ENCODE measurements at regions not wholly inside any gene's neighbourhood (a gene's known extent, or its start where the extent isn't known, plus 50 kb on each side); places are given as distances from the start of the nearest gene placed in this dataset.

GRCh38 chr4:175440786-175441185 lies 371.3 kb downstream of the GPM6A start:
- no peaks in the 10 kb centered on the region for H3K36me3 ChIP-seq (ENCODE audit: control insufficient read depth in 2 of 2, insufficient read depth in 1 of 2, low read length in 2 of 2)
- no peak overlapping the region for H3K4me3 ChIP-seq (ENCODE audit: low read depth, low read length)
- CTCF ChIA-PET: no interaction called here
- no peaks in the 10 kb centered on the region for H3K4me1 ChIP-seq (ENCODE audit: control insufficient read depth, insufficient read depth, low read length)
- POLR2A ChIA-PET: no interaction called here
- H3K27ac ChIP-seq (ENCODE audit: extremely low read depth, low read depth, low read length): no peak overlapping the region
- TF ChIP-seq KLF8 (tag by site-specific recombination; IDR thresholded peaks at IDR 0.05): no peak
- no peak for TF ChIP-seq MZF1 (tag by site-specific recombination; IDR thresholded peaks at IDR 0.05; ENCODE audit: borderline replicate concordance)
- TF ChIP-seq TRIM28 (IDR thresholded peaks at IDR 0.05; ENCODE audit: borderline replicate concordance, low read length): no peak
- TF ChIP-seq ZNF132 (tag by site-specific recombination; IDR thresholded peaks at IDR 0.05; ENCODE audit: borderline replicate concordance): no peak
- no peak for TF ChIP-seq ZNF184 (tag by site-specific recombination; IDR thresholded peaks at IDR 0.05)
- no peak for TF ChIP-seq ZNF48 (tag by site-specific recombination; IDR thresholded peaks at IDR 0.05)
- TF ChIP-seq GLI2 (tag by site-specific recombination; IDR thresholded peaks at IDR 0.05; ENCODE audit: borderline replicate concordance, low read depth): no peak
- no peak for TF ChIP-seq ZNF155 (tag by site-specific recombination; IDR thresholded peaks at IDR 0.05)
- TF ChIP-seq ZNF239 (tag by site-specific recombination; IDR thresholded peaks at IDR 0.05): no peak
- no peaks in the 10 kb centered on the region for H3K9me3 ChIP-seq (ENCODE audit: control insufficient read depth, insufficient read depth, low read depth, low read length)

- Histone ChIP-seq H3K27ac (ENCODE audit: extremely low read depth, low read depth, low read length) (no peak overlapping the region), H3K9me3 (ENCODE audit: control insufficient read depth, insufficient read depth, low read depth, low read length) (no peaks in the 10 kb centered on the region), H3K36me3 (ENCODE audit: control insufficient read depth in 2 of 2, insufficient read depth in 1 of 2, low read length in 2 of 2) (no peaks in the 10 kb centered on the region), H3K4me3 (ENCODE audit: low read depth, low read length) (no peak overlapping the region), H3K4me1 (ENCODE audit: control insufficient read depth, insufficient read depth, low read length) (no peaks in the 10 kb centered on the region)
- CTCF ChIA-PET: no interaction called here
- no peak for TF ChIP-seq ZNF626 (tag by site-specific recombination; IDR thresholded peaks at IDR 0.05)
- TF ChIP-seq PRDM4 (tag by site-specific recombination; IDR thresholded peaks at IDR 0.05): no peak
- TF ChIP-seq ZNF16 (tag by site-specific recombination; IDR thresholded peaks at IDR 0.05; ENCODE audit: low read depth): no peak
- no peak for TF ChIP-seq HOXA7 (CRISPR knock-in tag; IDR thresholded peaks at IDR 0.05; ENCODE audit: borderline replicate concordance)
- no peak for TF ChIP-seq ZNF354C (tag by site-specific recombination; IDR thresholded peaks at IDR 0.05; ENCODE audit: borderline replicate concordance, low read depth)
- TF ChIP-seq ZNF561 (tag by site-specific recombination; IDR thresholded peaks at IDR 0.05; ENCODE audit: borderline replicate concordance): no peak
- POLR2A ChIA-PET: no interaction called here
Measured at GRCh38 chr4:175441256-175441655, 370.8 kb downstream of the GPM6A start.

GRCh38 chr4:175443547-175443946 lies 368.5 kb downstream of the GPM6A start:
- H3K4me3 ChIP-seq (ENCODE audit: low read depth, low read length): no peak overlapping the region
- TF ChIP-seq ZNF837 (tag by site-specific recombination; IDR thresholded peaks at IDR 0.05) (no peak), ZNF391 (tag by site-specific recombination; IDR thresholded peaks at IDR 0.05; ENCODE audit: borderline replicate concordance, low read depth) (no peak), ZFP37 (tag by site-specific recombination; IDR thresholded peaks at IDR 0.05) (no peak)
- no peak overlapping the region for H3K27ac ChIP-seq (ENCODE audit: extremely low read depth, low read depth, low read length)
- no peaks in the 10 kb centered on the region for H3K9me3 ChIP-seq (ENCODE audit: control insufficient read depth, insufficient read depth, low read depth, low read length)
- POLR2A ChIA-PET: no interaction called here
- H3K36me3 ChIP-seq (ENCODE audit: control insufficient read depth in 2 of 2, insufficient read depth in 1 of 2, low read length in 2 of 2): no peaks in the 10 kb centered on the region
- H3K4me1 ChIP-seq (ENCODE audit: control insufficient read depth, insufficient read depth, low read length): no peaks in the 10 kb centered on the region
- CTCF ChIA-PET: no interaction called here

GRCh38 chr4:175444512-175444911 lies 367.6 kb downstream of the GPM6A start:
- H3K4me1 ChIP-seq (ENCODE audit: control insufficient read depth, insufficient read depth, low read length): no peaks in the 10 kb centered on the region
- no peak overlapping the region for H3K4me3 ChIP-seq (ENCODE audit: low read depth, low read length)
- ChIA-PET CTCF (no interaction called here), POLR2A (no interaction called here)
- no peaks in the 10 kb centered on the region for H3K36me3 ChIP-seq (ENCODE audit: control insufficient read depth in 2 of 2, insufficient read depth in 1 of 2, low read length in 2 of 2)
- TF ChIP-seq ZBTB26 (tag by site-specific recombination; optimal IDR thresholded peaks at IDR 0.05) (no peak), ZSCAN4 (tag by site-specific recombination; IDR thresholded peaks at IDR 0.05) (no peak), ZNF768 (tag by site-specific recombination; IDR thresholded peaks at IDR 0.05) (no peak)
- no peak overlapping the region for H3K27ac ChIP-seq (ENCODE audit: extremely low read depth, low read depth, low read length)
- no peaks in the 10 kb centered on the region for H3K9me3 ChIP-seq (ENCODE audit: control insufficient read depth, insufficient read depth, low read depth, low read length)

Measured in HEK293 (cell line).